ENCODE measurements at regions not wholly inside any gene's neighbourhood (a gene's known extent, or its start where the extent isn't known, plus 50 kb on each side); places are given as distances from the start of the nearest gene placed in this dataset.

- TF ChIP-seq, protein P1, sequence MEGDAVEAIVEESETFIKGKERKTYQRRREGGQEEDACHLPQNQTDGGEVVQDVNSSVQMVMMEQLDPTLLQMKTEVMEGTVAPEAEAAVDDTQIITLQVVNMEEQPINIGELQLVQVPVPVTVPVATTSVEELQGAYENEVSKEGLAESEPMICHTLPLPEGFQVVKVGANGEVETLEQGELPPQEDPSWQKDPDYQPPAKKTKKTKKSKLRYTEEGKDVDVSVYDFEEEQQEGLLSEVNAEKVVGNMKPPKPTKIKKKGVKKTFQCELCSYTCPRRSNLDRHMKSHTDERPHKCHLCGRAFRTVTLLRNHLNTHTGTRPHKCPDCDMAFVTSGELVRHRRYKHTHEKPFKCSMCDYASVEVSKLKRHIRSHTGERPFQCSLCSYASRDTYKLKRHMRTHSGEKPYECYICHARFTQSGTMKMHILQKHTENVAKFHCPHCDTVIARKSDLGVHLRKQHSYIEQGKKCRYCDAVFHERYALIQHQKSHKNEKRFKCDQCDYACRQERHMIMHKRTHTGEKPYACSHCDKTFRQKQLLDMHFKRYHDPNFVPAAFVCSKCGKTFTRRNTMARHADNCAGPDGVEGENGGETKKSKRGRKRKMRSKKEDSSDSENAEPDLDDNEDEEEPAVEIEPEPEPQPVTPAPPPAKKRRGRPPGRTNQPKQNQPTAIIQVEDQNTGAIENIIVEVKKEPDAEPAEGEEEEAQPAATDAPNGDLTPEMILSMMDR (IDR thresholded peaks at IDR 0.05; ENCODE audit: poor library complexity) = no peak
- TF ChIP-seq EZH2phosphoT487 (IDR thresholded peaks at IDR 0.05; ENCODE audit: low read depth, severe bottlenecking, unreplicated experiment) (no peak), EZH2 (IDR thresholded peaks at IDR 0.05; ENCODE audit: borderline replicate concordance) (no peak)
- H3K4me2 ChIP-seq = no peak overlapping the region
- 88% methylated on average over 19 of the region's 19 CpGs for WGBS (ENCODE audit: low lambda C conversion rate, missing lambda C conversion rate)
These were observed 152.5 kb upstream of the POU3F3 start for GRCh38 chr2:104701411-104701911.

DNA sequence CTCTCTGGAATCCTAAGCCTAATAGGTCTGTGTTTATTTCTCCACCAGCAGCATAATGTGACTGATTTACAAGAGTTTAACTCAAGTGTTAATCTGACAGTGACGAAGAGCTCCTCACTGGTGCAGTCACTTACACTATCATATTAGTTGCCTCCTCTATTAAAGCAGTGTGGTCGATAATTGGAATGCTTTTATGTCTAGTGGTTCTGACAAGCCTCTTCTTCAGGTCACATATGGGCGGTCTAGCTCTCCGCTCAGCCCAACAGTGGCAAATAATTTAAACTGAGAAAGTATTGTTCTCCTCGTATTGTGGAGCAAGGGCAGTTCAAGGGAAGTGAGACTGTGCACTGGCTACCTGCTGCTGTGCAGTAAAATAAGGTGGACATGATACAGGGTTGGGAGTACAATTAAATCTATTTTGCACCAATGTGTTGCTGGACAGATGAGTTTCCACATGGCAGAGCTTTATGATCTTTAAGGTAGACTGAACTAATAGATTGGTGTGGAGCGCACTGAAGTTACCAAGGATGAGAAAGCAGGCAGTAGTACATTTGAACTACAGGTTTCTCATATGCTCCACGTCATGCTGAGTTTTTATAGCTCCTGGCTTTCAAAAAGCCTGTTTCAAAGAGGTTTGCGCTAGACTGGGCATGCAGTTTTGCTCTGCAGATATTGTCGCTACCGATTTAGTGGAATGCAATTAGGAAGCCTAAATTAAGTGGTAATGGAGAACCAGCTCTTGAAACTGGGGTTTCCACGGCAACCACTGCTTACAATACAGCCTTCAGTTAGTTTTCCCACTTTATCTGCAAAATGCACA, 151.7 kb upstream of the POU3F3 start:
- no peak overlapping the region for H2AFZ ChIP-seq

More at GRCh38 chr2:104701411-104701911, 152.5 kb upstream of the POU3F3 start:
- Histone ChIP-seq H3K4me3 (no peak overlapping the region), H3K27me3 (no peaks in the 10 kb centered on the region), H3K79me2 (no peaks in the 10 kb centered on the region), H3K4me1 (ENCODE audit: insufficient read depth) (no peaks in the 10 kb centered on the region), H3K9me2 (replicated peaks; ENCODE audit: insufficient read depth) (no peaks in the 10 kb centered on the region), H3K9me3 (ENCODE audit: low read depth) (no peaks in the 10 kb centered on the region), H3K36me3 (replicated peaks; ENCODE audit: insufficient read depth, low read depth) (no peaks in the 10 kb centered on the region), H3K27ac (no peak overlapping the region), H2AFZ (no peak overlapping the region), H4K20me1 (ENCODE audit: insufficient read depth, poor library complexity, severe bottlenecking) (no peaks in the 10 kb centered on the region)
- DNase-seq (ENCODE audit: low spot score) = no peak

GRCh38 chr2:104703669-104704068, 150.2 kb upstream of the POU3F3 start:
- no peaks in the 10 kb centered on the region for H3K9me2 ChIP-seq (replicated peaks; ENCODE audit: insufficient read depth)
- WGBS (ENCODE audit: low lambda C conversion rate, missing lambda C conversion rate) = 68% methylated on average over 8 of the region's 8 CpGs
- H3K9me3 ChIP-seq (ENCODE audit: low read depth) = no peaks in the 10 kb centered on the region
- no peak overlapping the region for H2AFZ ChIP-seq
- no peak for DNase-seq (ENCODE audit: low spot score)
- no peaks in the 10 kb centered on the region for H3K4me1 ChIP-seq (ENCODE audit: insufficient read depth)
- H3K4me3 ChIP-seq = no peak overlapping the region
- no peaks in the 10 kb centered on the region for H3K79me2 ChIP-seq
- no peak overlapping the region for H3K4me2 ChIP-seq
- no peaks in the 10 kb centered on the region for H3K27me3 ChIP-seq
- H4K20me1 ChIP-seq (ENCODE audit: insufficient read depth, poor library complexity, severe bottlenecking) = no peaks in the 10 kb centered on the region
- no peaks in the 10 kb centered on the region for H3K36me3 ChIP-seq (replicated peaks; ENCODE audit: insufficient read depth, low read depth)
- H3K27ac ChIP-seq = no peak overlapping the region
- TF ChIP-seq, protein P1 (IDR thresholded peaks at IDR 0.05; ENCODE audit: poor library complexity) = no peak
- TF ChIP-seq EZH2 (IDR thresholded peaks at IDR 0.05; ENCODE audit: borderline replicate concordance) (no peak), EZH2phosphoT487 (IDR thresholded peaks at IDR 0.05; ENCODE audit: low read depth, severe bottlenecking, unreplicated experiment) (no peak)

More for the DNA sequence above, 151.7 kb upstream of the POU3F3 start:
- TF ChIP-seq EZH2phosphoT487 (IDR thresholded peaks at IDR 0.05; ENCODE audit: low read depth, severe bottlenecking, unreplicated experiment) (no peak), EZH2 (IDR thresholded peaks at IDR 0.05; ENCODE audit: borderline replicate concordance) (no peak)
- TF ChIP-seq, protein P1 (IDR thresholded peaks at IDR 0.05; ENCODE audit: poor library complexity) = no peak
- peak overlapping the region; percentile 33 for H3K4me2 ChIP-seq
- no peaks in the 10 kb centered on the region for H3K36me3 ChIP-seq (replicated peaks; ENCODE audit: insufficient read depth, low read depth)
- H3K27ac ChIP-seq = no peak overlapping the region
- H3K4me3 ChIP-seq = no peak overlapping the region
- no peaks in the 10 kb centered on the region for H3K27me3 ChIP-seq
- 65% methylated on average over 11 of the region's 11 CpGs for WGBS (ENCODE audit: low lambda C conversion rate, missing lambda C conversion rate)
- H3K9me3 ChIP-seq (ENCODE audit: low read depth) = no peaks in the 10 kb centered on the region
- no peaks in the 10 kb centered on the region for H3K9me2 ChIP-seq (replicated peaks; ENCODE audit: insufficient read depth)
- no peaks in the 10 kb centered on the region for H3K79me2 ChIP-seq
- no peaks in the 10 kb centered on the region for H4K20me1 ChIP-seq (ENCODE audit: insufficient read depth, poor library complexity, severe bottlenecking)
- H3K4me1 ChIP-seq (ENCODE audit: insufficient read depth) = no peaks in the 10 kb centered on the region
- DNase-seq (ENCODE audit: low spot score) = no peak
